HG02642 (cell line): ENCODE measurements at regions not wholly inside any gene's neighbourhood (a gene's known extent, or its start where the extent isn't known, plus 50 kb on each side); places are given as distances from the start of the nearest gene placed in this dataset.
"Not testable (repeated sequence)": the region's sequence is repeated elsewhere in the genome, so short reads cannot be mapped to it uniquely, and the experiment has no call there.

ENCODE experiments used
- ATAC-seq: cut with Tn5 transposase; IDR thresholded peaks from one replicate; pipeline ENCODE4 v1.9.1; 2021; ENCODE audit warnings: mild to moderate bottlenecking; ENCODE audit not compliant: unreplicated experiment, poor library complexity

GRCh38 chr15:34651997-34652725 lies 68.7 kb upstream of the GOLGA8B start:
- no peak for ATAC-seq

GRCh38 chr15:34650177-34650576 lies 66.7 kb upstream of the GOLGA8B start:
- peak; percentile 65 for ATAC-seq

- no peak for ATAC-seq
Measured at GRCh38 chr15:34648294-34648631, 64.8 kb upstream of the GOLGA8B start.

- no peak for ATAC-seq
Measured at GRCh38 chr15:34647569-34648293, 64.3 kb upstream of the GOLGA8B start.

GRCh38 chr15:34646918-34647317 lies 63.5 kb upstream of the GOLGA8B start:
- ATAC-seq: no peak

- ATAC-seq: no peak
Measured at GRCh38 chr15:34644851-34645250, 61.4 kb upstream of the GOLGA8B start.

GRCh38 chr15:34644061-34644460 lies 60.6 kb upstream of the GOLGA8B start:
- no peak for ATAC-seq

GRCh38 chr15:34642247-34642646 lies 58.8 kb upstream of the GOLGA8B start:
- no peak for ATAC-seq

- ATAC-seq: no peak
Measured at GRCh38 chr15:34640661-34641060, 57.2 kb upstream of the GOLGA8B start.

- no peak for ATAC-seq
Measured at GRCh38 chr15:34637305-34637704, 53.9 kb upstream of the GOLGA8B start.

GRCh38 chr15:34633602-34634001 lies 50.2 kb upstream of the GOLGA8B start:
- ATAC-seq: not testable (repeated sequence)
